HG02852 (cell line): ENCODE measurements at regions not wholly inside any gene's neighbourhood (a gene's known extent, or its start where the extent isn't known, plus 50 kb on each side); places are given as distances from the start of the nearest gene placed in this dataset.

ENCODE experiments used
- ATAC-seq: cut with Tn5 transposase; IDR thresholded peaks from one replicate; pipeline ENCODE4 v1.9.1; 2021; ENCODE audit warnings: mild to moderate bottlenecking, moderate library complexity; ENCODE audit not compliant: unreplicated experiment

DNA sequence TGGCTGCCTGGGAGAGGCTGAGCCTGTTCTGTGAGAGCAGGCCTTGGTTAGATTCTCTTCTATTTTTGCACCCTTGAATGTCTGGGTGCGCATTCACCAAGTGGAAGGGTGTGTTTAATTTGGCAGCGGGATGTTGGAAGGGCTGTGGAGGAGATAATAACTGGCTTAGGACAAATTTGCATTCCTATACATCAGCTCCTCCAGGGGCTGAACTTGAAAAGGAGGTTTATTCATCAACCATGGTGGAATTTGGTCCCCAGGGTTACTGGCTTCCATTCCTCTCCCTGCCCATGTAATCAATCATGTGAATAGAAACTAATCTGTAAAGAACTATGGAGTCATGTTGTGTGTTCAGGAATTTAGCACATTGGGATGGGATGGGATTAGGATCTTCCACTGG is 100.2 kb upstream of the FOXF1 start:
- no peak for ATAC-seq

DNA sequence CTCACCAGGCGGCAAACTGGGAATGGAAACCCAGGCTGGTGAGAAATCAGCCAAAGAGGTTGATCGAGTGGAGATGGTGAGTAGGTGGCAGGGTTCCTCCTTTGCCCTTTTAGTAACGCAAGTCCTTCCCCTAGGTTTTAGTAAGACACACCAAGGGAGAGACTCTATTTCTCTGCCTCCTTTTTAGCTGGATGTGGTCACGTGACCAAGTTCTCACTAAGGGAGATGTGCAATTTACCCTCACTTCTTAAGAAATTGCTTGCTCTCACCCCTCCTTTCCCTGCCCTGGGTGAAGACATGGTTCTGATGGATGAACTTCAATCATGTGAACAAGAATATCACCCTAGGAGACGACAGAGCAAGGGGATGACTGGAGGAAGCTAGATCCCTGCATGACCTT is 99.8 kb upstream of the FOXF1 start:
- no peak for ATAC-seq

DNA sequence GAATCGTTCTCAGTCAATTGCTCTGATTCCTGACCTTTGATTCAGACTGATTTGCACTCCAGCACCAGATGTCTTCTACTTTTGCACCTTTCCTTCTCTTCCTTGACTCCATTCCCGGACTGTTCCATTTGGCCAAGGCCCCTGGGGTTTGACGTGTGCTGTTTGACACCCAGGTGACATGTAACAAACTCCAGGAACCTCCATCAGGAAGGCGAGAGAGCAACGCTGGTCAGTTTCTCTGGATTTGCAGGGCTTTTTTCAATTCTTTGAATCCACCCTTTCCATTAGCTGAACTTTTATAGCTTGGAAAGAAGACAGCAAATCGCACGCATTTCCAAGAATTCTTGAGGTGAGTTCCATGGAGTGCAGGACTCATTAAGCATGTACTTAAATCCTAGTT is 98.4 kb upstream of the FOXF1 start:
- no peak for ATAC-seq

DNA sequence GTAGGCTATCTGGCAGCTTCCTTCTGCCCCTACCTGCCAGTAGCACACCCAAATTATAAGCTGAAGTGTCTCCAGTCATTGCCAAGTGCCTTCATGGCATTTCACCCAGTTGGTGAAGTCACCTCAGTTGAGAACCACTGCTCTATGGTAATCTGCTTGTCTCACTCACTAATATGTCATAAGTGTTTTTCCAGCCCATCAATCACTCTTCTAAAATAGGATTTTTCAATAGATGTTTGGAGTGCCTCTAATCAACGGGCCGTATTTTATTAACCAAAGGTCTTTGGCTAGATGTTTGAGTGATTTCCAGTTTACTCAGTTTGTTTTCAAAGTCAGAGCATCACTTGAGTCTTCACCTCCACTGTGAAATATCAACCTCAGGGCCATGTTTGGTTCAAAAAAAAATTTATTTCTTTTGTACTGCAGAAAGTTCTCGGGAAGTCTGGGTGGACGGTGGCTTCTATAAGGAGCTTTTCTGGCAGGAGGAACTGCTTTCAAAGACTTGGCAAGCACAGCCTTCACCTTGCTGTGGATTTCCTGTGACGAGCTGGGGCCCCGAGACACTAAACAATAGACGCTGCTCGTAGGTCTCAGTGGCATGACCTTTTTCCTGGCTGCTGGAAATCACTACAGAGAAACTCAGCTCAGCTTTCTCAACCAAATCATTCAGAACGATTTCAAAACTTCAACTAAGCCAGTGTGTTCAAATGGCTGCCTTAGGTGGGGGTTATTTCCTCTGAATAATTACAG is 95.2 kb upstream of the FOXF1 start:
- ATAC-seq: no peak

DNA sequence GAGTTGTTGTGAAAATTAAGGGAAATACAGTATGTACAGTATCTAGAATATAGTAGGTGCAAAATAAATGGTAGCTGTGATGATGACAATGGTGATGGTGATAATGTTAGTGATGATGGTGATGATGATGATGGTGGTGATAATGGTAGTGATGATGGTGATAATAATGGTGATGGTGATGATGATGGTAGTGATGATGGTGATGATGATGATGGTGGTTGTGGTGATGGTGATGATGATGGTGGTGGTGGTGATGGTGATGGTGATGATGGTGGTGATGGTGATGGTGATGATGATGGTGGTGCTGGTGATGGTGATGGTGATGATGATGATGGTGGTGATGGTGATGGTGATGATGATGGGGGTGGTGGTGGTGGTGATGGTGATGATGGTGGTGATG is 91.3 kb upstream of the FOXF1 start:
- no peak for ATAC-seq

DNA sequence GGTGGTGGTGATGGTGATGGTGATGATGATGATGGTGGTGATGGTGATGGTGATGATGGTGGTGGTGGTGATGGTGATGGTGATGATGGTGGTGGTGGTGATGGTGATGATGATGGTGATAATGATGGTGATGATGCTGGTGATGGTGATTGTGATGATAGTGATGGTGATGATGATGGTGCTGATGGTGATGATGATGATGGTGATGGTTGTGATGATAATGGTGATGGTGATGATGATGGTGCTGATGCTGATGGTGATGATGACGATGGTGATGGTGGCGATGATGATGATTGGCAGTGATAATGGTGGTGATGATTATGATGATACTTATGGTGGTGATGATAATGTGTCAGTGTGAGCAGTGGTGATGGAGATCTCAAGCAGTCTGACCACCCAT is 90.8 kb upstream of the FOXF1 start:
- no peak for ATAC-seq

DNA sequence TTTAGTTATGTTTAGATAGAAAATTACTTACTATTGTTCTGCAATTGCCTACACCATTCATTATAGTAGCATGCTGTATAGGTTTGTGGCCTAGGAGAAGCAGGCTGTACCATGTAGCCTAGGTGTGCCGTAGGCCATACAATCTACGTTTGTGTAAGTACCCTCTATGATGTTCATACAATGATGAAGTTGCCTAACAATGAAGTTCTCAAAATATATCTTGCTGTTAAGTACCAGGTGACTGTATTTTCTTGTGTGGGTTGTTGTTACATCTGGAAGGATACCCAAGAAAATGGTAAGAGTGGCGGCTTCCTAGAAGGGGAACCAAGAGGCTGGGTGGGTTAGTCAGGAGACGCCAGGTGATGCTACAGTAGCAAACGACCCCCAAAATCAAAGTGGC is 88.3 kb upstream of the FOXF1 start:
- ATAC-seq: no peak

DNA sequence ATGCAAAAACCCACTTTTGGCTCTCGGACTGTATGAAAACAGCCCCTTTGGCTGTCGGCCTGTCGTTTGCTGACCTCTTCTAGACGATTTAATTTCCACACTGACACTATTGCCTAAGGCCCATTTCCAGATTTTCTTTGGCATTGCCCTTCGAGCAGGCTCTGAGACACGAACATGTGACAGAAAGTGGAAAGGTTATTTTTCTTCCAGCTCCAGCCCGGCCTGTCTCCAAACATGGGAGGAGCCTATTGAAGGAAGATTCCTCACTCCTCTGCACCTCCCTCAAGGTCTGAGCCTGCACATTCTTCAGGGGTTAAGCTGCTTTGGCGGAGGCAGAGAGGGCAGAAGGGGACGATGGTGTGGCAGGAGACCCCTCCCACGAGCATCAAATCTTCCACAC is 85.9 kb upstream of the FOXF1 start:
- ATAC-seq: no peak

DNA sequence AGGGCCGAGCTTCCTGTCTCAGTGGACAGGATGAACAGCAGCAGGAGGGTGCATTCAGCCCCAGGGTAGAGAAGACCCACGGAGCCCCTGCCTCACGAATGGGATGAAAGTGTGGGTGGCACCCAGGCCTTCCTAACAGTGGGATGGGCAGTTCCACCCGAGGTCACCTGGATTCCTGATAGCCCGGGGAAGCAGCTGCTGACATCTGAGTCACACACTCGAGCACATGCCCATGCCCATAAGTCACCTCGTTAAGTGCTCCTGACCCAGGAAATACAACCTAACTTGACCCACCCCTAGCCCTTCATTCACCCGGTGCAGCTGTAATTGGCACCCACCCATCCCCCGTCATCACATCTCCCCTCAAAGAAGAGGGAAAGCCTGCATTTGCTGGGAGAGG is 85.3 kb upstream of the FOXF1 start:
- no peak for ATAC-seq

DNA sequence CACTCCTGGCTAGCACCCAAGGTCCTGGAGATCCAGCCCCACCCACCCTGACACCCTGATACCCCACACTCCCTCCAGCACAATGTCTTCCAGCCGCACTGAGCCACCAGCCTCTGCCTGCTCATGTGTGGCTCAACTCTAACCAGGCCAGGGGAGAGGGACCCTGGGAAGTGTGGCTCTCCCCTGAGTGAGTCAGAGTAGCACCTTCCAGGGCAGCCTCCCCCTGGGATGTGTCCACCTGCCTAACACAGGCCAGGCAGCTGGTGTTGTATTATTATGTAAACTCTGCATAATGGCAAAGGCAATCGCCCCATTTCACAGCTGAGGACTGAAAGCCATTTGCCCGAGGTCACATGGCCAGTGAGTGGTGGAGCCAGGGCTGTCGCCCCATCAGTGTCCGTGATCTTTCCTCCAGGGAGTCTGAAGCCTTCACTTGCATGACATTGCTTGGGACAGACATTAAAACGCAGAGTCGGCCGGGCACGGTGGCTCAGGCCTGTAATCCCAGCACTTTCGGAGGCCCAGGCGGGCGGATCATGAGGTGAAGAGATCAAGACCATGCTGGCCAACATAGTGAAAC is 84.2 kb upstream of the FOXF1 start:
- ATAC-seq: no peak

DNA sequence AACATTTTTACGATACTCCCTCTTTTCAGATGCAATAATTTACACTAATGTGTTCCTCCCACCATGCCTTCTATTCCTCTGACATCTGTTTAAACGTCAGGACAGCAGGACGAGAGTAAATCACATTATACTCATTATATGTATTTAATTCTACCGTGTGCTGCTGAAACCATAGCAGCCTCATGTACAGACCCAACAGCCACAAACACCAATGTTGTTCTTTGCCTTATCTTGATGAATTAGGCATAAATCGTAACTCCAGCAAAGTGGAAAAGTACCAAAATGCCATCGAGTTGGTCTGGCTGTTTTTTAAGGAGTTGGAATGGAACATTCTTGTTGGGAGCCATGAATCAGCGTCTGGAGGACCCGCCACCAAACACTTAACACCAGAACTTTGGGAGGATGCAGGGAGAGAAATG is 82.9 kb upstream of the FOXF1 start:
- ATAC-seq: no peak

DNA sequence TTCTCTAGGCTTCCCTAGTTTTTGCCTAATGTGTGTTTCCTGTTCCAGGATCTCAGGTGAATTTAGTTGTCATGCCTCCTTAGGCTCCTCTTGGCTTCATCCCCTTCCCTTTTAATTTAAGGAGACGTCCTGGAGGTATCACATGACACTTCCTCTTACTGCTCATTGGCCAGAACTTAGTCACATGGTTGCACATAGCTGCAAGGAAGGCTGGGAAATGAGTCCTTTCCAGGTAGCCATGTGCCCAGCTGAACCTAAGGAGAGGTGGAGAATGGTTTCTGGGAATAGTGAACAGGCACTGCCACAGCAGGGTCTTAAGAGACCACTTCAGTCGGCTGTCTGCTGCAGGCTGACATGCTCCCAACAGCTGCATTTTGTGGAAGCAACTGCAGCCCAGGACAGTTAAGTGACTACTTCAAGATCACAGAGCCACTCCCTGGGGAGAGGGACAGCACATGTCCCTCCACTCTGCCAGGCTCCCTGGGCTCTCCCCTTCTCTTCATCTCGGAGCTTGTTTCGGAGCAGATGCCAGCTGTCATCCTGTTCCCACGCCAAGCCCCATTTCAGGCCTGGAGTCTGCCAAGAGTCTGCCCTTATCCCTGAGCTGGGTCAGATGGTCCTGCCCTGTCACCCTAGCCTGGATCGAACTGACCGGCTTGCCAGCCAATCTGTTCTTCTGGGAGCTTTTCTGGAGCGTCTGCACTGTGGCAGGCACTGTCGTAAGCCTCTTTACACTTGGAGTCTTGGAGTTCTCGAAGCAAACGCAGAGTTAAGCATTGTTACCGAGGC is 81.4 kb upstream of the FOXF1 start:
- no peak for ATAC-seq

DNA sequence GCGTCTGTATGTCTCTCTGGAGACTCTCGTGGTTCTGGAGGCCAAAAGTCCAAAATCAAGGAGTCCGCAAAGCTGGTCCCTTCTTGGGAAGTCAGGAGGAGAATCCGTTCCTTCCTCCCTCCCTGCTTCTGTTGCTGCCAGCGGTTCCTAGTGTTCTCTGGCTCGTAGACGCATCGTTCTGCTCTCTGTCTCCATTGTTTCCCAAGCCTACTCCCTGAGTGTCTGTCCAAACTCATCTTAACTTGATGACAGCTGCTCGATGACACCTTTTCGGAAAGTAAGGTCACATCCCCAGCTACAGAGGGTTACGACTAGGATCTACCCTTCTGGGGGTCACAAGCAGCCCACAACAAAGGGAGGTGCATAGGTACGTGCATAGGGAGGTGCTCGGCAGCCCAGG is 80.7 kb upstream of the FOXF1 start:
- no peak for ATAC-seq

DNA sequence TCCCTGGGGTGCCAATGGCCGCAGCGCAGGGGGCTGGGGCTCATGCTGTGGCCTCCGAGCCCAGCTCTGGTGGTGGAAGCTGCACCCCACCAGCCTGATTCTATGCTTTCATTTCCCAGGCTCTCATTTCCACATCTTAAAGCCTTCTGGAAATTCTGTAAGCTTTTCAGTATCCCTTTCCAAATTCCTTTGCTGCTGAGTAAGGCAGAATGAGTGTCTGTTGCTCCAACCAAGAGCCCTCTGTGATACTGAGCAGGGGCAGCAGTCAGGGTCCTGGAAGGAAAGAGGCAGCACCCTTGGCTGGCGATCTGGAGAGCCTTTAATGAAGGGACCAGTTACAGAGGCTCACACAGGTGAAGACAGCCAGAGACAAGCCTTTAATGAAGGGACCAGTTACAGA is 79.5 kb upstream of the FOXF1 start:
- ATAC-seq: no peak

DNA sequence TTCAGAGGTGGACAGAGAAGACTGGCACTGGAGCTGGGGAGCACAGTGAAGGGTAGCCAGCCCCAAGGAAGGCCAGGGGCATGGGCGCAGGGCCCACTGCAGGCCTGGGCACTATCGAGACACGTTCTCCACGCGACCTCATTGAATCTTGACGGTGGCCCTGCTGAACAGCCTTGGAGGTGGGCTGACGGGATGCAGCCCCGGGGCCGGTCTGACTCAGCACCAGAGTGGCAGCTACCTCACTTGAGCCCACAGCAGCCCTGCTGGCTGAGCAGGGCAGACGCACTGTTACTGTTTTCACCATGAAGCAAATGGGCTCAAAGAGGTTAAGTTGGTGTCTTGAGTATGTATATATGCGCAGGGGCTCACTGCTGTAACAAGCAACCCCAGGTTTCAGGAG is 78.8 kb upstream of the FOXF1 start:
- ATAC-seq: no peak

DNA sequence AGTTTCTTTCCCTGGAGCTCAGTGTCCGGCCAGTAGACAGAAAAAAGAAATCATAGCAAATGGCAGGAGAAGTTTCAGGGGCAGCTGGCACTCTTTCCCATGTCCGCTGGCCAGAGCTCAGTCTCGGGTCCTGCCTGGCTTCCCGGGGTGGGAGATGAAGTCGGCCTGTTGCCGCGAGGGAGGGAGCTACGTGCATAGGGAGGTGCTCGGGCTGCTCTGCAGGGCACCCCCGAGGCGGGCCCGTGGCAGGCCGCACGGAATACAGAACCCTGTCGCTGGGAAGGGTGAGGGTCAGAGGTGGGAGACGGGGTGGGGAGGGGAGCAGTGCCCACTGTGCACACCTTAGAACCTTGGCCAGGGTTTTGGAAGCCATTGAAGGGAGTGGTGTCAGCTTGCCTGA is 78.3 kb upstream of the FOXF1 start:
- ATAC-seq: no peak

DNA sequence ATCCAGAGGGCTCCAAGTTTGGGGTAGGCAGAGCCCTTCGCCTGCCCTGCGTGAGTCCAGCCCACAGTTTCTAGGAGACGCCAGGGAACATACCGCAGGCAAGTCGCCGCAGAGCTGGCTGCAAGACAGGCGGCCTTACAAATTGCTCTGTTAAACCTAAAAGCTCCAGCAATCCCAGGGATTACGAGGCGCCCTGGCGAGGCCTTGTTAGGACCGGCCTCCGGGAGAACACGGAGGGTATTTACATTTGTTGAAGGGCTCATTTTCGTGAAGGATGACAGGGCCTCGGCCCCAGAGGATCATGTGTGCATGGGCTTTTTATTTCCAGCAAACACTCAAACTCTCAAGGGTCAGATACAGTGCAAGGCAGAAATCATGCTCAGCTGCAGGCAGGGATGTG is 77.6 kb upstream of the FOXF1 start:
- no peak for ATAC-seq

DNA sequence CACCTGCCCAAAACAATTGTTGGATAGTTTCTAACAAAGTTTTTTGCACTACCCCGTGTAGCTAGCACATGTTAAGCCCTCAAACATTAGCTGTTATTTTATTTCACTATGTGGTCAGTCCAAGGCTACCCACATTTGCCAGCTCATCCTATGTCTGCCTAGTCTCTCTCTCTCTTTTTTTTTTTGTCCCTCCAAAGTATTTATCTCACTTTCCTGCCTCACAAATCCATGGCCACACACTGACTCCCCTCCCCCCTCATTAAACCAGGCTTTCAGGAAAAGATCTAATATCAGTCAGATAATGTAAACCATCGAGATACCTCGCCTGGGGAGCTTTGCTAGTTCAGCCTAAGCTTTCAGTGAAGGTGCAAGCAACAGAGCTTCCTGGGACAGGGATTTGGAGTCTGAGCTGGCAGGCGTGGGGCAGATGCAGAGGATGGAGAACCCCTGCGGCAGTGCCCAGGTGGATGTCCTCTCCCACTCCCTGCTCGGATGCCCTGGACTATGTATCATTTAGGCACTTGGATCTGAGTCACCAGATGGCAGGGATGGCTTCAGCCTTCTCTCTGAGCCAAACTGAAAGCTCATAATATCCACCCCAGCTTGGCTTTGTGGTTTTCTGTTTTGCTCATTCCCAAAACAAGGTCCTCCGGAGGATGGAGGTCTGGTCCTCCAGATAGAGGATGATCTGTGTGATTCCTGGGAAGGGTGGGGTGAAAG is 73.7 kb upstream of the FOXF1 start:
- ATAC-seq: no peak

DNA sequence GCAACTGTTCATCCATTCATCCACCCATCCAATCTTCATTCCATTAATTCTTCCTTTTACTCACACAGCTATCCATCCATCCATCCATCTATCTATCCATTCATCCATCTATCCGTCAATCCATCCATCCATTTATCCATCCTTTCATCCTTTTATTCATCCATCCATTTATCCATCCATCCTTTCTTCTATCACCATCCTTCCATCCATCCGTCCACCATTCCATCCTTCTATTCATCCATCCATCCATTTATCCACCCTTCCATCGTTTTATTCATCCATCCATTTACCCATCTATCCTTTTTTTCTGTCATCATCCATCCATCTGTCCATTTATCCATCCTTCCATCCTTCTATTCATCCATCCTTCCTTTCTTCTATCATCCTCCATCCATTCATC is 73.0 kb upstream of the FOXF1 start:
- no peak for ATAC-seq

DNA sequence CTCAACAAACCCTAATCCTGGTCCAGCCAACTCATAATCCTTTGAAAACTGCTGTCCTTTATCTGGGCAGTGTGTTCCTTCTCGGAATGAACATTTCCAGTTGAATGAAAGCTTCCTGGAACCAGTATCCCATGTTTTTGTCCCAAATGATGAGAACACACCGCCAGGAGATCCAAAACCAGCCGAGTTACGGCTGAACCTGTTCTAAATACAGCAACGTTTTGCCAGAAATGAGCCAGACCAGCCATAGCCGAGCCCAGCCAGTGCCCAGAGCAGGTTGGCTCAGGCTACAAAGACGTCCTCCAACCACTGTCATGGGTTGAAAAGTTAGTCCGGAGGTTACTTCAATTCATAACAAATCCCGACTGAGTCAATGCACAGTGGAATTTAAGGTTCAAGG is 67.6 kb upstream of the FOXF1 start:
- ATAC-seq: no peak

DNA sequence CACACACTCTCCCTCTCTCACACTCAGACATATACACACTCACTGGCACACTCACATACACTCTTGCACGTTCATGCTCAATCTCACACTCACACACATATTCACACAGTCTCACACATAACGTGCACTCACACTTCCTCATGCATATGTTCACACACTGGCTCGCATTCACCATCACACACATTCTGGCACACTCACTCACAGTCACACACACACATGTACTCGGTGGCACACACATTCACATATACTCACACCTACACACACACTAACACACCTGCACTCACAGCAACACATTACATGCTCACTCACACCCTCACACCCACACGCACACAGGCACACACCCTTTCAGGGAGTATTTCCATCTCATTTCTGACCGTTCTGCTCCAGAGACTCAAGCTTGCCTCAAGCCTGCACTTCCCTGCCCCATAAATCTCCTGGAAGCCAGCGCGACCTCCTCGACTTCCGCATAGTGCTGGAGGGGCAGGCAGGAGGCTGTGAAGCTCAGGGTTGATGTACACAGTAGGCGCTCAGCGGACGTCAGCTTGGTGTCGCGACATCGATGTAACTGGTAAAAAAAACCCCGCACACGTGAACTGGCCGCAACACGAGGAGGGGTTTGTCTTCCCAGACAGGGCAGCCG is 66.7 kb upstream of the FOXF1 start:
- no peak for ATAC-seq
